Progenitor cell of endocrine pancreas (in vitro differentiated cells): ENCODE measurements at regions not wholly inside any gene's neighbourhood (a gene's known extent, or its start where the extent isn't known, plus 50 kb on each side); places are given as distances from the start of the nearest gene placed in this dataset.
"Not testable (repeated sequence)": the region's sequence is repeated elsewhere in the genome, so short reads cannot be mapped to it uniquely, and the experiment has no call there.

Source experiments
- DNase-seq: peaks from one replicate; pipeline ENCODE4 v3.0.0; 2021; ENCODE audit warnings: low spot score; ENCODE audit not compliant: unreplicated experiment
- H3K27ac Mint-ChIP-seq: 2 replicates; pipeline ENCODE4 v1.8.0; 2021; ENCODE audit warnings: mild to moderate bottlenecking, moderate library complexity, mixed read lengths
- H3K27me3 Mint-ChIP-seq: 2 replicates; pipeline ENCODE4 v1.8.0; 2021; ENCODE audit warnings: mixed read lengths
- H3K36me3 Mint-ChIP-seq: 2 replicates; pipeline ENCODE4 v1.8.0; 2022; ENCODE audit warnings: mixed read lengths; ENCODE audit not compliant: insufficient read depth
- H3K4me1 Mint-ChIP-seq: 2 replicates; pipeline ENCODE4 v1.8.0; 2021; ENCODE audit warnings: low read depth, mixed read lengths
- H3K4me3 Mint-ChIP-seq: 2 replicates; pipeline ENCODE4 v1.8.0; 2021; ENCODE audit warnings: low read depth, mild to moderate bottlenecking, moderate library complexity, mixed read lengths
- H3K9me3 Mint-ChIP-seq: 2 replicates; pipeline ENCODE4 v1.8.0; 2021; ENCODE audit warnings: low read depth, mixed read lengths
- TF ChIP-seq, protein P1 (sequence below): fragments of 200-600 bp; sonication (generic); IDR thresholded peaks from one replicate; pipeline ENCODE4 v1.5.0; 2021; ENCODE audit warnings: antibody characterized with exemption, mild to moderate bottlenecking; ENCODE audit not compliant: unreplicated experiment

DNA sequence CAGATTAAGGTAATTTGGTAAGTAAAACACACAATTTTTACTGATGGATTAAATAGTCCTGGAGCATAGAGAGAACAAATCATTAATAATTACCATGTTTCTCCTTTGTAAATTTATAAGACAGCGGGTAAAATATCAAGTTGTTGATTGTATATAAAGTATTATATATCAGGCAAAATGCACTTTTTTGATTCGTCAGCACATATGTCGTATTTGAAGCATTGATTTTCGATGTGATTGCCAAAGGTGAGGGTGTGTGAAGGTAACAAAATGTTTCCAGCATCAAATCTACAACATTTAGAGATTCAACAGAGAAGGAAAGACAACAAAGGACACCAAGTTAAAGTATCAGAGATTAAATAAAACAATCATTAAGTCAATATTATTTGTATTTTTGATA, 1437.8 kb upstream of the ADGRL3 start:
- TF ChIP-seq, protein P1, sequence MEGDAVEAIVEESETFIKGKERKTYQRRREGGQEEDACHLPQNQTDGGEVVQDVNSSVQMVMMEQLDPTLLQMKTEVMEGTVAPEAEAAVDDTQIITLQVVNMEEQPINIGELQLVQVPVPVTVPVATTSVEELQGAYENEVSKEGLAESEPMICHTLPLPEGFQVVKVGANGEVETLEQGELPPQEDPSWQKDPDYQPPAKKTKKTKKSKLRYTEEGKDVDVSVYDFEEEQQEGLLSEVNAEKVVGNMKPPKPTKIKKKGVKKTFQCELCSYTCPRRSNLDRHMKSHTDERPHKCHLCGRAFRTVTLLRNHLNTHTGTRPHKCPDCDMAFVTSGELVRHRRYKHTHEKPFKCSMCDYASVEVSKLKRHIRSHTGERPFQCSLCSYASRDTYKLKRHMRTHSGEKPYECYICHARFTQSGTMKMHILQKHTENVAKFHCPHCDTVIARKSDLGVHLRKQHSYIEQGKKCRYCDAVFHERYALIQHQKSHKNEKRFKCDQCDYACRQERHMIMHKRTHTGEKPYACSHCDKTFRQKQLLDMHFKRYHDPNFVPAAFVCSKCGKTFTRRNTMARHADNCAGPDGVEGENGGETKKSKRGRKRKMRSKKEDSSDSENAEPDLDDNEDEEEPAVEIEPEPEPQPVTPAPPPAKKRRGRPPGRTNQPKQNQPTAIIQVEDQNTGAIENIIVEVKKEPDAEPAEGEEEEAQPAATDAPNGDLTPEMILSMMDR: no peak
- Mint-ChIP-seq H3K36me3 (no peaks in the 10 kb centered on the region), H3K4me1 (no peaks in the 10 kb centered on the region), H3K27ac (no peak overlapping the region), H3K9me3 (no peaks in the 10 kb centered on the region), H3K4me3 (no peak overlapping the region), H3K27me3 (no peaks in the 10 kb centered on the region)
- DNase-seq: no peak

DNA sequence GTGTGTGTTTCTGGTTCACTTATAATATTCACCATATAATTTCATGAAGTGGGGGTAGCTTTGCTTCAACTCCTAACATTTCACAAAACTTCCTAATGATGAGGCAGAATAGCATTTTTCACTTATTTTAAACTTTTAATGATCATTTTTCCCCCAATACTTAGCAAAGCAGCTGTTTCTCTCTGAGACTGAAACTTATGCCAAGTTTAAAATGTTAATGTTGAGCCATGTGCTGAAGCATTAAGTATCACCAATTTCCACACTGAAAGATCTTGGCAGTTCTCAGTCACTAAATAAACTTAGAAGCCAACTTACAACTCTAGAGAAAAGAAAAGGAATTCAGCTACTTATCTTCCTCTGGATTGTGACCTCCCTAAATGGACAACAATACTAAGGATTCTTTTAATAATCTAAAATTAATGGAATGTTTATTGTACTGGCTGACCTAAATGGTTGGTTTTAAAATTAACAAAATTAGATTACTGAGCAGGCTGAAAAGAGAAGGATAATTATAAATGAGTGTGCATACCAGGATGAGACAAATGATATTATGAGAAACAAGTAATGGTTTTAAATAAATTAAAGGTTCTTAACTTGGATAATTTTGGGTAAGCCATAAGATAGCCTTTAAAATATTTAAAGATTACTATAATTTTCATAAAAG, 1429.4 kb upstream of the ADGRL3 start:
- DNase-seq: no peak
- Mint-ChIP-seq H3K27me3 (no peaks in the 10 kb centered on the region), H3K4me1 (no peaks in the 10 kb centered on the region), H3K27ac (no peak overlapping the region), H3K36me3 (no peaks in the 10 kb centered on the region), H3K4me3 (no peak overlapping the region), H3K9me3 (no peaks in the 10 kb centered on the region)
- TF ChIP-seq, protein P1: no peak

DNA sequence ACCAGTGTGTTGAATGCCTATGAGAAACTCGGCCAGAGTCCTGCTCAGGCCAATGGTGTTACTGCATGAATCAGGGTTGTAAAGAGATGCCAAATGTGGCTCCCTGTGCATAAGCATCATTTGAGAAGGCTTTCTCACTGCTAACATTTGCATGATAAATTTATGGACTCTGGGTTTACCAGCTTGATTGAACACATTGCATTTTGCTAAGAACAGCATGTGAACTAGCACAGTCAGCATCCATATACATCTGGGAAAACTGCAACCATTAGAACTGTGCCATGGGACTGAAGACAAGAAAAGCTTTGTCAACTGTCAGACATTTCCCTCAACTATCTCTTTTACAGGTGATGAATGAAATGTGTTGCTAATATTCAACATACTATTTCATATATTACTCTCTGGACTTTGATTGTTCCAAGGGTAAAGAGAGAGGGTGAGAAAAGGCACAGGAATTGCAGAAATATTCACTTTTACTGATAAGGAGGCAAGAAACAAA, 1427.4 kb upstream of the ADGRL3 start:
- no peak for DNase-seq
- Mint-ChIP-seq H3K27ac (no peak overlapping the region), H3K9me3 (no peaks in the 10 kb centered on the region), H3K36me3 (no peaks in the 10 kb centered on the region), H3K4me1 (no peaks in the 10 kb centered on the region), H3K4me3 (no peak overlapping the region), H3K27me3 (no peaks in the 10 kb centered on the region)
- TF ChIP-seq, protein P1: no peak

DNA sequence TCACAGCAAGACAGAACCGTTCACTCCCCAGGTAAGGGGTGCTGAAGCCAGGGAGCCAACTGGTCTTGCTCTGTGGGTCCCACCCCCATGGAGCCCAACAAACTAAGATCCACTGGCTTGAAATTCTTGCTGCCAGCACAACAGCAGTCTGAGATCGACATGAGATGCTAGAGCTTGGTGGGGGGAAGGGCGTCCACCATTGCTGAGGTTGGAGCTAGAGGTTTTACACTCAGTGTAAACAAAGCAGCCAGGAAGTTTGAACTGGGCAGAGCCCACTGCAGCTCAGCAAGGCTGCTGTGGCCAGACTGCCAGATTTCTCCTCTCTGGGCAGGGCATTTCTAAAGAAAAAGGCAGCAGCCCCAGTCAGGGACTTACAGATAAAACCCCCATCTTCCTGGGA, 1419.9 kb upstream of the ADGRL3 start:
- not testable (repeated sequence) for H3K27ac Mint-ChIP-seq

DNA sequence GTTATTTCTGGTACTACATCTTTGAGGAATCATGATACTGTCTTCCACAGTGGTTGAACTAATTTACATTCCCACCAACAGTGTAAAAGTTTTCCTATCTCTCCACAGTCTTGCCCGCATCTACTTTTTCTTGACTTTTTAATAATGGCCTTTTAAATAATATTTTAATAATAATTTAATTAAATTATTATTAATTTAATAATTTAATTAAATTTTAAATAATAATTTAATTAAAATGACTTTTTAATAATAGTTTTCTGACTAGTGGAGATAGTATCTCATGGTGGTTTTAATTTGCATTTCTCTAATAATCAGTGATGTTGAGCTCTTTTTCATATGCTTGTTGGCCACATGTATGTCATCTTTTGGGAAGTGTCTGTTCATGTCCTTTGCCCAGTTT, 1395.0 kb upstream of the ADGRL3 start:
- no peaks in the 10 kb centered on the region for H3K27me3 Mint-ChIP-seq
- DNase-seq: no peak
- no peaks in the 10 kb centered on the region for H3K4me1 Mint-ChIP-seq
- H3K36me3 Mint-ChIP-seq: no peaks in the 10 kb centered on the region
- peaks cover 15% of the 10 kb centered on the region for H3K9me3 Mint-ChIP-seq
- TF ChIP-seq, protein P1: no peak
- H3K27ac Mint-ChIP-seq: no peak overlapping the region
- H3K4me3 Mint-ChIP-seq: no peak overlapping the region

More for the DNA sequence above, 1419.9 kb upstream of the ADGRL3 start:
- not testable (repeated sequence) for DNase-seq, H3K36me3 Mint-ChIP-seq, H3K4me1 Mint-ChIP-seq, H3K27me3 Mint-ChIP-seq, H3K4me3 Mint-ChIP-seq, H3K9me3 Mint-ChIP-seq

DNA sequence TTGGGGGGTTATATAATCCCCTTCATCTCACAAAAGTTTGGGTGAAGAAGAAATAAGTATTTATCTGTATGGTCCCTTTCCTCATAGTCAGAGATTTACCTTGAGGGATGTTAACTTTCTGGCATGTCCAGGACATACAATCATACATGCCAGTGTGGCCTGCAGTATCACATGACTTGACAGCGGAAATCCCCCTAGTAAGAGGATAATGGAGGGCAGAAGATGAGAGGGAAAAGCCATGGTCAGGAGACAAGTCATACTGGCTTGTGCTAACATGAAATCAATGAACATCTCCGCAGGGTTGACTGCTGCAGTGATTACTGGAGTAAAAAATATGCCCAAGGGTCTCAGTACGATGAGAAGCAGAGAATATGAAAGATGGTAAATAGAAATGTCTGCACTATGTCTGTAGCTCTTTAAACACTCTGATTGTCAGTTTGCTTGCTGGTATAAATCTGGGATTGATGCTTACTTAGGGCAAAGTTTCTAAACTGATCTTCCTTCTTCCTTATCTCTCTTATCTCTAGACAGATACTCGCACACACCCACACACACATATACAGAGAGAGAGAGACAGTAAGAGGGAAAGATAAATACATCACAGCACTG, 1385.6 kb upstream of the ADGRL3 start:
- Mint-ChIP-seq H3K36me3 (no peaks in the 10 kb centered on the region), H3K27me3 (no peaks in the 10 kb centered on the region), H3K27ac (no peak overlapping the region), H3K4me1 (no peaks in the 10 kb centered on the region), H3K4me3 (no peak overlapping the region), H3K9me3 (no peaks in the 10 kb centered on the region)
- no peak for DNase-seq
- TF ChIP-seq, protein P1: no peak
